SH-SY5Y (cell line): ENCODE measurements at regions not wholly inside any gene's neighbourhood (a gene's known extent, or its start where the extent isn't known, plus 50 kb on each side); places are given as distances from the start of the nearest gene placed in this dataset.

Source experiments
- GATA2 ChIP-seq: IDR thresholded peaks from 2 replicates; pipeline ENCODE4 v1.6.1; 2011; ENCODE audit warnings: mild to moderate bottlenecking, low read depth, low read length
- GATA3 ChIP-seq: IDR thresholded peaks from 2 replicates; pipeline ENCODE4 v1.6.1; 2011; ENCODE audit warnings: low read depth, mild to moderate bottlenecking, low read length, moderate library complexity

GRCh38 chr10:100631192-100631591, 95.4 kb downstream of the HIF1AN start:
- TF ChIP-seq GATA2 (no peak), GATA3 (no peak)
